ENCODE measurements at regions not wholly inside any gene's neighbourhood (a gene's known extent, or its start where the extent isn't known, plus 50 kb on each side); places are given as distances from the start of the nearest gene placed in this dataset.

DNA sequence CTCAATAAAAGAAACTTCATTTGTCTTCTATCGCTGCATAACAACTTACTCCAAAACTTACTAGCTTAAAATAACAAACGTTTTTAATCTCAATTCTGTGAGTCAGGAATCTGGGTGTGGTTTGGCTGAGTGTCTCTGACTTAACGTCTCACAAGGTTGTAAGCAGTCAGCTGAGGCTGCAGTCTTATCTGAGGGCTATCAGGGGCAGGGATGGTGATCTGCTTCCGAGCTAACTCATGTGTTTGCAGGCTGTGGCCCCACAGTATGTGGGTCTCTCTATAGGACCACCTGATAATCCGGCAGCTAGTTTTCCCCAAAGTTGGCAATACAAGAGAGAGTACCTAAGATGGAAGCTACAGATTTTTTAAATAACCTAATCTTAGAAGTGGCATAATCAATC, 234.2 kb upstream of the FGGY start (continued):
- TF ChIP-seq NCOA1 (IDR thresholded peaks at IDR 0.05; ENCODE audit: low read depth) (peak; percentile 21; the same call in 1 of the 2 replicates), RCOR1 (IDR thresholded peaks at IDR 0.05; ENCODE audit: borderline replicate concordance in 1 of 2, low read depth in 2 of 2, low read length in 2 of 2) (peak in 1 of 2 experiments; percentile 89; a peak in 2 of 4 replicates), SOX6 (IDR thresholded peaks at IDR 0.05) (peak; percentile 48; the same call in 1 of the 2 replicates), DIDO1 (tag; IDR thresholded peaks at IDR 0.05; ENCODE audit: low read depth) (0 out of 2 replicates have a peak, but pooled peaks have one; percentile 35), ZFP36 (IDR thresholded peaks at IDR 0.05; ENCODE audit: low read depth, low read length, partially characterized antibody) (peak; percentile 83), JUN (IDR thresholded peaks at IDR 0.05; ENCODE audit: borderline replicate concordance, low read depth, low read length) (peak; percentile 41; the same call in 1 of the 2 replicates), JUN (CRISPR knock-in tag; IDR thresholded peaks at IDR 0.05; ENCODE audit: borderline replicate concordance) (no peak), ZNF175 (CRISPR knock-in tag; IDR thresholded peaks at IDR 0.05; ENCODE audit: low read depth) (peak; percentile 55; the same call in 1 of the 2 replicates), ZNF589 (CRISPR knock-in tag; IDR thresholded peaks at IDR 0.05; ENCODE audit: low read depth) (0 out of 2 replicates have a peak, but pooled peaks have one; percentile 59), CREM (IDR thresholded peaks at IDR 0.05; ENCODE audit: low read depth) (peak; percentile 64), SNRNP70 (optimal IDR thresholded peaks at IDR 0.05; ENCODE audit: low read depth, low read length) (no peak), ZNF174 (CRISPR knock-in tag; IDR thresholded peaks at IDR 0.05) (no peak)
- TF ChIP-seq, protein P1, sequence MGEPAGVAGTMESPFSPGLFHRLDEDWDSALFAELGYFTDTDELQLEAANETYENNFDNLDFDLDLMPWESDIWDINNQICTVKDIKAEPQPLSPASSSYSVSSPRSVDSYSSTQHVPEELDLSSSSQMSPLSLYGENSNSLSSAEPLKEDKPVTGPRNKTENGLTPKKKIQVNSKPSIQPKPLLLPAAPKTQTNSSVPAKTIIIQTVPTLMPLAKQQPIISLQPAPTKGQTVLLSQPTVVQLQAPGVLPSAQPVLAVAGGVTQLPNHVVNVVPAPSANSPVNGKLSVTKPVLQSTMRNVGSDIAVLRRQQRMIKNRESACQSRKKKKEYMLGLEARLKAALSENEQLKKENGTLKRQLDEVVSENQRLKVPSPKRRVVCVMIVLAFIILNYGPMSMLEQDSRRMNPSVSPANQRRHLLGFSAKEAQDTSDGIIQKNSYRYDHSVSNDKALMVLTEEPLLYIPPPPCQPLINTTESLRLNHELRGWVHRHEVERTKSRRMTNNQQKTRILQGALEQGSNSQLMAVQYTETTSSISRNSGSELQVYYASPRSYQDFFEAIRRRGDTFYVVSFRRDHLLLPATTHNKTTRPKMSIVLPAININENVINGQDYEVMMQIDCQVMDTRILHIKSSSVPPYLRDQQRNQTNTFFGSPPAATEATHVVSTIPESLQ (CRISPR knock-in tag; IDR thresholded peaks at IDR 0.05) = no peak
- TF ChIP-seq, protein P2, sequence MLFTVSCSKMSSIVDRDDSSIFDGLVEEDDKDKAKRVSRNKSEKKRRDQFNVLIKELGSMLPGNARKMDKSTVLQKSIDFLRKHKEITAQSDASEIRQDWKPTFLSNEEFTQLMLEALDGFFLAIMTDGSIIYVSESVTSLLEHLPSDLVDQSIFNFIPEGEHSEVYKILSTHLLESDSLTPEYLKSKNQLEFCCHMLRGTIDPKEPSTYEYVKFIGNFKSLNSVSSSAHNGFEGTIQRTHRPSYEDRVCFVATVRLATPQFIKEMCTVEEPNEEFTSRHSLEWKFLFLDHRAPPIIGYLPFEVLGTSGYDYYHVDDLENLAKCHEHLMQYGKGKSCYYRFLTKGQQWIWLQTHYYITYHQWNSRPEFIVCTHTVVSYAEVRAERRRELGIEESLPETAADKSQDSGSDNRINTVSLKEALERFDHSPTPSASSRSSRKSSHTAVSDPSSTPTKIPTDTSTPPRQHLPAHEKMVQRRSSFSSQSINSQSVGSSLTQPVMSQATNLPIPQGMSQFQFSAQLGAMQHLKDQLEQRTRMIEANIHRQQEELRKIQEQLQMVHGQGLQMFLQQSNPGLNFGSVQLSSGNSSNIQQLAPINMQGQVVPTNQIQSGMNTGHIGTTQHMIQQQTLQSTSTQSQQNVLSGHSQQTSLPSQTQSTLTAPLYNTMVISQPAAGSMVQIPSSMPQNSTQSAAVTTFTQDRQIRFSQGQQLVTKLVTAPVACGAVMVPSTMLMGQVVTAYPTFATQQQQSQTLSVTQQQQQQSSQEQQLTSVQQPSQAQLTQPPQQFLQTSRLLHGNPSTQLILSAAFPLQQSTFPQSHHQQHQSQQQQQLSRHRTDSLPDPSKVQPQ (CRISPR knock-in tag; IDR thresholded peaks at IDR 0.05; ENCODE audit: borderline replicate concordance) = no peak
- TF ChIP-seq, protein P3, sequence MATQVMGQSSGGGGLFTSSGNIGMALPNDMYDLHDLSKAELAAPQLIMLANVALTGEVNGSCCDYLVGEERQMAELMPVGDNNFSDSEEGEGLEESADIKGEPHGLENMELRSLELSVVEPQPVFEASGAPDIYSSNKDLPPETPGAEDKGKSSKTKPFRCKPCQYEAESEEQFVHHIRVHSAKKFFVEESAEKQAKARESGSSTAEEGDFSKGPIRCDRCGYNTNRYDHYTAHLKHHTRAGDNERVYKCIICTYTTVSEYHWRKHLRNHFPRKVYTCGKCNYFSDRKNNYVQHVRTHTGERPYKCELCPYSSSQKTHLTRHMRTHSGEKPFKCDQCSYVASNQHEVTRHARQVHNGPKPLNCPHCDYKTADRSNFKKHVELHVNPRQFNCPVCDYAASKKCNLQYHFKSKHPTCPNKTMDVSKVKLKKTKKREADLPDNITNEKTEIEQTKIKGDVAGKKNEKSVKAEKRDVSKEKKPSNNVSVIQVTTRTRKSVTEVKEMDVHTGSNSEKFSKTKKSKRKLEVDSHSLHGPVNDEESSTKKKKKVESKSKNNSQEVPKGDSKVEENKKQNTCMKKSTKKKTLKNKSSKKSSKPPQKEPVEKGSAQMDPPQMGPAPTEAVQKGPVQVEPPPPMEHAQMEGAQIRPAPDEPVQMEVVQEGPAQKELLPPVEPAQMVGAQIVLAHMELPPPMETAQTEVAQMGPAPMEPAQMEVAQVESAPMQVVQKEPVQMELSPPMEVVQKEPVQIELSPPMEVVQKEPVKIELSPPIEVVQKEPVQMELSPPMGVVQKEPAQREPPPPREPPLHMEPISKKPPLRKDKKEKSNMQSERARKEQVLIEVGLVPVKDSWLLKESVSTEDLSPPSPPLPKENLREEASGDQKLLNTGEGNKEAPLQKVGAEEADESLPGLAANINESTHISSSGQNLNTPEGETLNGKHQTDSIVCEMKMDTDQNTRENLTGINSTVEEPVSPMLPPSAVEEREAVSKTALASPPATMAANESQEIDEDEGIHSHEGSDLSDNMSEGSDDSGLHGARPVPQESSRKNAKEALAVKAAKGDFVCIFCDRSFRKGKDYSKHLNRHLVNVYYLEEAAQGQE (IDR thresholded peaks at IDR 0.05; ENCODE audit: borderline replicate concordance) = peak; percentile 20; the same call in 1 of the 2 replicates
- TF ChIP-seq, protein P3 (CRISPR knock-in tag; IDR thresholded peaks at IDR 0.05; ENCODE audit: low read depth) = no peak
